Transverse colon (tissue), 3 donors: ENCODE measurements at regions not wholly inside any gene's neighbourhood (a gene's known extent, or its start where the extent isn't known, plus 50 kb on each side); places are given as distances from the start of the nearest gene placed in this dataset.

Source experiments
- POLR2A ChIP-seq: fragments of 450-650 bp; IDR thresholded peaks from one replicate; pipeline ENCODE4 v1.6.1; 2016; ENCODE audit warnings: antibody characterized with exemption, mild to moderate bottlenecking, moderate library complexity
- TF ChIP-seq, protein P1 (sequence below), 5 experiments: fragments of 200-600 bp in 3 of 5; fragments of 450-650 bp in 2 of 5; sonication (generic) in 3 of 5; IDR thresholded peaks; 1 replicate in 2 of 5; 2 replicates in 3 of 5; pipeline ENCODE4 v1.5.1; 2016 to 2017; ENCODE audit warnings: antibody characterized with exemption in 5 of 5, inconsistent platforms in 3 of 5, mild to moderate bottlenecking in 2 of 5, moderate library complexity in 1 of 5

DNA sequence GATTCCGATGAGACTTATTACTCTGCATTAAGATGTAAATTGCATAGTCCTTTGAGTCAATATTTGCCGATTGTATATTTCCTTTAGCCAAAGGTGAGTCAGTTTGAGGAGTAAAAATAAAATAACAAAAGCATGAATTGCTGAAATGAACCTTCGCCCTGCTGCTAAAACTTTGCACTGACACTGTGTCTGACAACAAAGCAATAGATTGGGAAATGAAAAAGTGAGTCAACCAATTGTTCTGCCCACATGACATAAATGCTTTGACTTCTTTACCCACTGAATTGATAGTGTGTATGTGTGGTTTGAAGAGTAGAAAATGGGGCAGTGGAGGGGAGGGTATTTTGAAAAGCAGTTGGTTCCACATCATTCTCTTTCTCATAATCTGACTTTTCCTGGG, 88.4 kb upstream of the AFF2 start:
- TF ChIP-seq, protein P1, sequence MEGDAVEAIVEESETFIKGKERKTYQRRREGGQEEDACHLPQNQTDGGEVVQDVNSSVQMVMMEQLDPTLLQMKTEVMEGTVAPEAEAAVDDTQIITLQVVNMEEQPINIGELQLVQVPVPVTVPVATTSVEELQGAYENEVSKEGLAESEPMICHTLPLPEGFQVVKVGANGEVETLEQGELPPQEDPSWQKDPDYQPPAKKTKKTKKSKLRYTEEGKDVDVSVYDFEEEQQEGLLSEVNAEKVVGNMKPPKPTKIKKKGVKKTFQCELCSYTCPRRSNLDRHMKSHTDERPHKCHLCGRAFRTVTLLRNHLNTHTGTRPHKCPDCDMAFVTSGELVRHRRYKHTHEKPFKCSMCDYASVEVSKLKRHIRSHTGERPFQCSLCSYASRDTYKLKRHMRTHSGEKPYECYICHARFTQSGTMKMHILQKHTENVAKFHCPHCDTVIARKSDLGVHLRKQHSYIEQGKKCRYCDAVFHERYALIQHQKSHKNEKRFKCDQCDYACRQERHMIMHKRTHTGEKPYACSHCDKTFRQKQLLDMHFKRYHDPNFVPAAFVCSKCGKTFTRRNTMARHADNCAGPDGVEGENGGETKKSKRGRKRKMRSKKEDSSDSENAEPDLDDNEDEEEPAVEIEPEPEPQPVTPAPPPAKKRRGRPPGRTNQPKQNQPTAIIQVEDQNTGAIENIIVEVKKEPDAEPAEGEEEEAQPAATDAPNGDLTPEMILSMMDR (IDR thresholded peaks at IDR 0.05) = no peak
- TF ChIP-seq POLR2A = no peak
